Endothelial cell of umbilical vein (primary cell): ENCODE measurements at regions not wholly inside any gene's neighbourhood (a gene's known extent, or its start where the extent isn't known, plus 50 kb on each side); places are given as distances from the start of the nearest gene placed in this dataset.

Source experiments
- POLR2A ChIP-seq: IDR thresholded peaks from 2 replicates; pipeline ENCODE4 v1.6.1; 2012; ENCODE audit warnings: low read depth, mild to moderate bottlenecking, control low read depth, low read length
- POLR2AphosphoS5 ChIP-seq: IDR thresholded peaks from 2 replicates; pipeline ENCODE4 v1.6.1; 2012; ENCODE audit warnings: low read depth, mild to moderate bottlenecking, control low read depth, low read length, moderate library complexity; ENCODE audit not compliant: insufficient read depth
- TF ChIP-seq, protein P1 (sequence below), 2 donors: IDR thresholded peaks; 1 replicate in 1 of 2; 2 replicates in 1 of 2; pipeline ENCODE4 v1.5.1; 2011; ENCODE audit warnings: low read length in 2 of 2, mild to moderate bottlenecking in 2 of 2, moderate library complexity in 2 of 2, control low read depth in 1 of 2, inconsistent platforms in 1 of 2, low read depth in 1 of 2; ENCODE audit not compliant: insufficient read depth in 1 of 2; ENCODE audit errors: extremely low read depth in 1 of 2

GRCh38 chr18:10085416-10085815 is 171.6 kb downstream of the VAPA start:
- TF ChIP-seq, protein P1, sequence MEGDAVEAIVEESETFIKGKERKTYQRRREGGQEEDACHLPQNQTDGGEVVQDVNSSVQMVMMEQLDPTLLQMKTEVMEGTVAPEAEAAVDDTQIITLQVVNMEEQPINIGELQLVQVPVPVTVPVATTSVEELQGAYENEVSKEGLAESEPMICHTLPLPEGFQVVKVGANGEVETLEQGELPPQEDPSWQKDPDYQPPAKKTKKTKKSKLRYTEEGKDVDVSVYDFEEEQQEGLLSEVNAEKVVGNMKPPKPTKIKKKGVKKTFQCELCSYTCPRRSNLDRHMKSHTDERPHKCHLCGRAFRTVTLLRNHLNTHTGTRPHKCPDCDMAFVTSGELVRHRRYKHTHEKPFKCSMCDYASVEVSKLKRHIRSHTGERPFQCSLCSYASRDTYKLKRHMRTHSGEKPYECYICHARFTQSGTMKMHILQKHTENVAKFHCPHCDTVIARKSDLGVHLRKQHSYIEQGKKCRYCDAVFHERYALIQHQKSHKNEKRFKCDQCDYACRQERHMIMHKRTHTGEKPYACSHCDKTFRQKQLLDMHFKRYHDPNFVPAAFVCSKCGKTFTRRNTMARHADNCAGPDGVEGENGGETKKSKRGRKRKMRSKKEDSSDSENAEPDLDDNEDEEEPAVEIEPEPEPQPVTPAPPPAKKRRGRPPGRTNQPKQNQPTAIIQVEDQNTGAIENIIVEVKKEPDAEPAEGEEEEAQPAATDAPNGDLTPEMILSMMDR (IDR thresholded peaks at IDR 0.05; ENCODE audit: extremely low read depth in 1 of 2, insufficient read depth in 1 of 2, low read depth in 1 of 2, low read length in 2 of 2): no peak
- TF ChIP-seq POLR2AphosphoS5 (no peak), POLR2A (no peak)
